HG02678 (cell line): ENCODE measurements at regions not wholly inside any gene's neighbourhood (a gene's known extent, or its start where the extent isn't known, plus 50 kb on each side); places are given as distances from the start of the nearest gene placed in this dataset.
A peak's percentile ranks its signal among the peaks of the same experiment; 100 is the strongest.

Experiments
- ATAC-seq: cut with Tn5 transposase; IDR thresholded peaks from one replicate; pipeline ENCODE4 v1.9.1; 2021; ENCODE audit warnings: mild to moderate bottlenecking, moderate library complexity; ENCODE audit not compliant: unreplicated experiment

GRCh38 chr4:179855469-179855868 is 2387.7 kb upstream of the TENM3 start:
- no peak for ATAC-seq

GRCh38 chr4:179858221-179858620 is 2385.0 kb upstream of the TENM3 start:
- ATAC-seq: no peak

- ATAC-seq: peak; percentile 97
These were observed 2375.8 kb upstream of the TENM3 start for GRCh38 chr4:179867300-179867878.

- ATAC-seq: no peak
These were observed 2371.5 kb upstream of the TENM3 start for GRCh38 chr4:179871726-179872125.

GRCh38 chr4:179872755-179873154 is 2370.4 kb upstream of the TENM3 start:
- no peak for ATAC-seq

- no peak for ATAC-seq
These were observed 2362.4 kb upstream of the TENM3 start for GRCh38 chr4:179880756-179881155.

- no peak for ATAC-seq
These were observed 2349.0 kb upstream of the TENM3 start for GRCh38 chr4:179894066-179894778.

- ATAC-seq: no peak
These were observed 2323.6 kb upstream of the TENM3 start for GRCh38 chr4:179919587-179919986.

- ATAC-seq: no peak
These were observed 2315.7 kb upstream of the TENM3 start for GRCh38 chr4:179927473-179927872.

- ATAC-seq: no peak
These were observed 2301.3 kb upstream of the TENM3 start for GRCh38 chr4:179941911-179942310.

- ATAC-seq: no peak
These were observed 2266.4 kb upstream of the TENM3 start for GRCh38 chr4:179976777-179977176.

GRCh38 chr4:179977378-179977777 is 2265.8 kb upstream of the TENM3 start:
- ATAC-seq: no peak

GRCh38 chr4:179981161-179981560 is 2262.0 kb upstream of the TENM3 start:
- no peak for ATAC-seq

- ATAC-seq: peak; percentile 86
These were observed 2253.2 kb upstream of the TENM3 start for GRCh38 chr4:179989975-179990374.

- ATAC-seq: no peak
These were observed 2233.9 kb upstream of the TENM3 start for GRCh38 chr4:180009316-180009715.

- ATAC-seq: no peak
These were observed 2214.5 kb upstream of the TENM3 start for GRCh38 chr4:180028682-180029081.

- no peak for ATAC-seq
These were observed 2211.9 kb upstream of the TENM3 start for GRCh38 chr4:180031330-180031729.

GRCh38 chr4:180041576-180041975 is 2201.6 kb upstream of the TENM3 start:
- ATAC-seq: no peak

GRCh38 chr4:180052629-180053028 is 2190.6 kb upstream of the TENM3 start:
- no peak for ATAC-seq

- ATAC-seq: no peak
These were observed 2188.9 kb upstream of the TENM3 start for GRCh38 chr4:180054291-180054690.

- no peak for ATAC-seq
These were observed 2185.9 kb upstream of the TENM3 start for GRCh38 chr4:180057299-180057721.

- ATAC-seq: peak; percentile 49
These were observed 2185.1 kb upstream of the TENM3 start for GRCh38 chr4:180057891-180058671.
